Natural killer cell (primary cell): ENCODE measurements at regions not wholly inside any gene's neighbourhood (a gene's known extent, or its start where the extent isn't known, plus 50 kb on each side); places are given as distances from the start of the nearest gene placed in this dataset.

ENCODE experiments used
- ATAC-seq, 3 donors: fragments of 150-1000 bp in 2 of 3; fragments of 200-7000 bp in 1 of 3; cut with Tn5 transposase; 1 replicate in 1 of 3; 2 replicates in 2 of 3; pipeline ENCODE4 v1.10.0; 2021; ENCODE audit warnings: mild to moderate bottlenecking in 2 of 3, moderate library complexity in 2 of 3
- DNase-seq, 2 donors: peaks; one replicate each; pipeline versions ENCODE4 v3.0.0 to v3.0.0-alpha.2; 2013 to 2021; ENCODE audit warnings: mixed read lengths in 1 of 2
- H3K27ac ChIP-seq: one replicate; pipeline ENCODE4 v1.5.1; 2013; ENCODE audit warnings: mild to moderate bottlenecking, low read length
- H3K27me3 ChIP-seq: one replicate; pipeline ENCODE4 v1.6.1; 2013; ENCODE audit warnings: low read length; ENCODE audit not compliant: control insufficient read depth, insufficient read depth
- H3K36me3 ChIP-seq: one replicate; pipeline ENCODE4 v1.6.1; 2013; ENCODE audit warnings: low read length; ENCODE audit not compliant: control insufficient read depth, insufficient read depth
- H3K4me1 ChIP-seq: one replicate; pipeline ENCODE4 v1.6.1; 2013; ENCODE audit warnings: low read length; ENCODE audit not compliant: control insufficient read depth, insufficient read depth
- H3K4me3 ChIP-seq: one replicate; pipeline ENCODE4 v1.5.1; 2013; ENCODE audit warnings: low read length
- H3K9me3 ChIP-seq: one replicate; pipeline ENCODE4 v1.6.1; 2013; ENCODE audit warnings: low read length; ENCODE audit not compliant: control insufficient read depth, insufficient read depth
- H3K27ac Mint-ChIP-seq, 2 donors: one replicate each; pipeline ENCODE4 v1.8.0; 2022; ENCODE audit warnings: mild to moderate bottlenecking in 2 of 2, mixed read lengths in 2 of 2, moderate library complexity in 1 of 2
- H3K27me3 Mint-ChIP-seq, 2 donors: one replicate each; pipeline ENCODE4 v1.8.0; 2022; ENCODE audit warnings: low read depth in 2 of 2, mixed read lengths in 2 of 2
- H3K36me3 Mint-ChIP-seq: one replicate; pipeline ENCODE4 v1.8.0; 2022; ENCODE audit warnings: mixed read lengths
- H3K4me1 Mint-ChIP-seq, 2 donors: one replicate each; pipeline ENCODE4 v1.8.0; 2022; ENCODE audit warnings: mixed read lengths in 2 of 2
- H3K4me3 Mint-ChIP-seq: one replicate; pipeline ENCODE4 v1.8.0; 2022; ENCODE audit warnings: mild to moderate bottlenecking, moderate library complexity, mixed read lengths
- H3K9me3 Mint-ChIP-seq, 2 donors: one replicate each; pipeline ENCODE4 v1.8.0; 2022; ENCODE audit warnings: mixed read lengths in 2 of 2
- WGBS: methylation state at CpG from one replicate; pipeline ENCODE4 v1.1.7; 2013; ENCODE audit warnings: missing lambda C conversion rate; ENCODE audit not compliant: insufficient coverage; 5-methylcytosine and 5-hydroxymethylcytosine counted together
- intact Hi-C: fragments of 100-400 bp; cut with micrococcal nuclease; formaldehyde crosslinking; loops from one replicate; pipeline ENCODE4 v1.14.2; 2022
- TF ChIP-seq, protein P1 (sequence below): fragments of 200-600 bp; IDR thresholded peaks from one replicate; pipeline ENCODE4 v1.8.0; 2022; ENCODE audit warnings: antibody characterized with exemption

DNA sequence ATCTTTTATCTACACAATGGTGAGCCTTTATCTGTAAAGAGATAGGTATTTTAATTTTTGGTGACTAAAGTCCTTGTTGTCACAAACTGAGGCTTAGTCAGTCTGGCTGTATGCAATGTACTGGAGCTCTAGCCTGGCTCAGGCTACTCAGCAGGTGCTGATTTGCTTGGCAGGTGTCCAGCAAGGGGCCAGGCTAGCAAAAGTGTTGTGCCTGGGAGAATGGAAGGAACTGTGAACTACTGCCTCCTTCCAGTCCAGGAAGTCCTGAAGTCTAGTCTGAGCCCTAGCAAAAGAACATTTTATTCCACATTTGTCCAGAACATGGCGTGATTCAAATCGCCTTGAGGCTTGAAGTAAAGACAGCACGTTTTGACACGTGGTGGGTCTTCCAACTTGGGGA lies 260.5 kb downstream of the CCDC85A start:
- no peaks in the 10 kb centered on the region for H3K27me3 ChIP-seq
- no peaks in the 10 kb centered on the region for H3K36me3 ChIP-seq
- Mint-ChIP-seq H3K9me3 (peaks cover 13 to 28% of the 10 kb centered on the region in 2 donors), H3K27ac (no peak overlapping the region), H3K27me3 (no peaks in the 10 kb centered on the region), H3K36me3 (no peaks in the 10 kb centered on the region), H3K4me3 (no peak overlapping the region), H3K4me1 (no peaks in the 10 kb centered on the region)
- TF ChIP-seq, protein P1, sequence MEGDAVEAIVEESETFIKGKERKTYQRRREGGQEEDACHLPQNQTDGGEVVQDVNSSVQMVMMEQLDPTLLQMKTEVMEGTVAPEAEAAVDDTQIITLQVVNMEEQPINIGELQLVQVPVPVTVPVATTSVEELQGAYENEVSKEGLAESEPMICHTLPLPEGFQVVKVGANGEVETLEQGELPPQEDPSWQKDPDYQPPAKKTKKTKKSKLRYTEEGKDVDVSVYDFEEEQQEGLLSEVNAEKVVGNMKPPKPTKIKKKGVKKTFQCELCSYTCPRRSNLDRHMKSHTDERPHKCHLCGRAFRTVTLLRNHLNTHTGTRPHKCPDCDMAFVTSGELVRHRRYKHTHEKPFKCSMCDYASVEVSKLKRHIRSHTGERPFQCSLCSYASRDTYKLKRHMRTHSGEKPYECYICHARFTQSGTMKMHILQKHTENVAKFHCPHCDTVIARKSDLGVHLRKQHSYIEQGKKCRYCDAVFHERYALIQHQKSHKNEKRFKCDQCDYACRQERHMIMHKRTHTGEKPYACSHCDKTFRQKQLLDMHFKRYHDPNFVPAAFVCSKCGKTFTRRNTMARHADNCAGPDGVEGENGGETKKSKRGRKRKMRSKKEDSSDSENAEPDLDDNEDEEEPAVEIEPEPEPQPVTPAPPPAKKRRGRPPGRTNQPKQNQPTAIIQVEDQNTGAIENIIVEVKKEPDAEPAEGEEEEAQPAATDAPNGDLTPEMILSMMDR, result no peak
- H3K4me1 ChIP-seq, result no peaks in the 10 kb centered on the region
- ATAC-seq (no peak), DNase-seq (no peak)
- H3K9me3 ChIP-seq, result no peaks in the 10 kb centered on the region
- 70% methylated on average over 4 of the region's 4 CpGs for WGBS
- H3K4me3 ChIP-seq, result no peak overlapping the region
- no peak overlapping the region for H3K27ac ChIP-seq
- intact Hi-C loops, result no loop called here

GRCh38 chr2:56448403-56449001 lies 264.7 kb downstream of the CCDC85A start:
- ATAC-seq, result no peak
- DNase-seq, result no peak
- Mint-ChIP-seq H3K27ac (no peak overlapping the region), H3K4me1 (no peaks in the 10 kb centered on the region), H3K36me3 (no peaks in the 10 kb centered on the region), H3K9me3 (peaks cover 8 to 31% of the 10 kb centered on the region in 2 donors), H3K4me3 (no peak overlapping the region), H3K27me3 (no peaks in the 10 kb centered on the region)
- H3K4me1 ChIP-seq, result no peaks in the 10 kb centered on the region
- 47% methylated on average over 4 of the region's 5 CpGs for WGBS
- intact Hi-C loops, result no loop called here
- H3K4me3 ChIP-seq, result no peak overlapping the region
- H3K9me3 ChIP-seq, result peaks cover 3% of the 10 kb centered on the region
- H3K27me3 ChIP-seq, result no peaks in the 10 kb centered on the region
- H3K36me3 ChIP-seq, result no peaks in the 10 kb centered on the region
- TF ChIP-seq, protein P1, result no peak
- no peak overlapping the region for H3K27ac ChIP-seq

- WGBS, result 56% methylated on average over 8 of the region's 8 CpGs
- DNase-seq (no peak), ATAC-seq (no peak)
- peaks cover 3% of the 10 kb centered on the region for H3K9me3 ChIP-seq
- H3K4me3 ChIP-seq, result no peak overlapping the region
- TF ChIP-seq, protein P1, result no peak
- H3K4me1 ChIP-seq, result no peaks in the 10 kb centered on the region
- Mint-ChIP-seq H3K9me3 (peaks cover 8 to 34% of the 10 kb centered on the region in 2 donors), H3K4me1 (no peaks in the 10 kb centered on the region), H3K36me3 (no peaks in the 10 kb centered on the region), H3K27ac (no peak overlapping the region), H3K27me3 (no peaks in the 10 kb centered on the region), H3K4me3 (no peak overlapping the region)
- H3K27ac ChIP-seq, result no peak overlapping the region
- no peaks in the 10 kb centered on the region for H3K27me3 ChIP-seq
- intact Hi-C loops, result no loop called here
- H3K36me3 ChIP-seq, result no peaks in the 10 kb centered on the region
These were observed 265.2 kb downstream of the CCDC85A start for GRCh38 chr2:56449002-56449431.

DNA sequence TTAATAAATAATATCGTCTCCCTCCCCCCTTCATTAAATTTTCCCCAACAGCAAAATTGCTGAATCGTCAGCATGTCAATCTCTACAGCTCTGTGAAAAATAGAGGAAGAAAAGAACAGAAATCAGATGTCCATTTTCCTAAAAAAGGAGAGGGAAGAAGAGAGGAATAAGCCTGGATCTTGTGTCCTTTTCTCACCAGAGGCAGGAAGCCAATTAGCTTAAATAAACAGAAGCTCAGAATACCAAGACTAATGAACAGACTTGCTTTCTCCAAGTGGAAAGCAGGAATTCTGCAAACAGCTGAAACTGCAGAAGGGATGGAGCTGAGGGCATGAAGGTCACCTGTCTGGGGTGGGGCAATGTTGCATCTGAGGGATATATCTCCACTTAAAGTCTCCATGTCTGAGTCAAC lies 265.7 kb downstream of the CCDC85A start:
- Mint-ChIP-seq H3K27me3 (no peaks in the 10 kb centered on the region), H3K36me3 (no peaks in the 10 kb centered on the region), H3K9me3 (peaks cover 8 to 34% of the 10 kb centered on the region in 2 donors), H3K4me1 (no peaks in the 10 kb centered on the region), H3K27ac (no peak overlapping the region), H3K4me3 (no peak overlapping the region)
- Histone ChIP-seq H3K4me3 (no peak overlapping the region), H3K27me3 (no peaks in the 10 kb centered on the region), H3K36me3 (no peaks in the 10 kb centered on the region), H3K27ac (no peak overlapping the region), H3K9me3 (peaks cover 3% of the 10 kb centered on the region), H3K4me1 (no peaks in the 10 kb centered on the region)
- intact Hi-C loops, result no loop called here
- TF ChIP-seq, protein P1, result no peak
- no CpG with 5 or more reads among the region's 2 CpGs for WGBS
- no peak for DNase-seq
- no peak for ATAC-seq
